Panc1 (cell line): ENCODE measurements at regions not wholly inside any gene's neighbourhood (a gene's known extent, or its start where the extent isn't known, plus 50 kb on each side); places are given as distances from the start of the nearest gene placed in this dataset.

Experiments used
- ATAC-seq: fragments of 200-7000 bp; cut with Tn5 transposase; 2 replicates; pipeline ENCODE4 v1.9.1; 2020; ENCODE audit warnings: mild to moderate bottlenecking, moderate library complexity
- BruUV-seq: library from RNA; stranded (reverse); fragments of 400-500 nt; replicated peaks from 2 replicates; lab custom pipeline; 2021; lab: Mats Ljungman, UMichigan
- CTCF ChIA-PET: fragments of 300-600 bp; sonication (Branson Sonifier 250); formaldehyde crosslinking; loops from one replicate; lab custom pipeline; 2022; ENCODE audit warnings: antibody characterized with exemption; lab: Charles Lee
- POLR2A ChIA-PET: fragments of 300-600 bp; sonication (Branson Sonifier 250); formaldehyde crosslinking; loops from one replicate; lab custom pipeline; 2022; ENCODE audit warnings: antibody characterized with exemption; lab: Charles Lee
- DNase-seq: peaks from one replicate; pipeline ENCODE4 v3.0.0-alpha.2; 2010; ENCODE audit warnings: low read depth, low spot score
- H3K27ac ChIP-seq: 2 replicates; pipeline ENCODE4 v1.5.1; 2011; ENCODE audit warnings: mild to moderate bottlenecking, low read length, inconsistent platforms
- H3K27me3 ChIP-seq: fragments of 200-500 bp; sonication (Bioruptor generic); 2 replicates; pipeline ENCODE4 v1.6.0; 2014; ENCODE audit warnings: low read length, inconsistent platforms; ENCODE audit not compliant: control insufficient read depth, insufficient read depth
- H3K36me3 ChIP-seq: fragments of 200-500 bp; sonication (Bioruptor generic); 2 replicates; pipeline ENCODE4 v1.5.1; 2014; ENCODE audit warnings: inconsistent platforms, mild to moderate bottlenecking, low read length, moderate library complexity; ENCODE audit not compliant: control insufficient read depth, insufficient read depth
- H3K4me1 ChIP-seq: 2 replicates; pipeline ENCODE4 v1.5.1; 2011; ENCODE audit warnings: inconsistent platforms, mild to moderate bottlenecking, low read length, moderate library complexity; ENCODE audit not compliant: control insufficient read depth, insufficient read depth
- H3K4me3 ChIP-seq, 2 experiments: 2 replicates each; pipeline ENCODE4 v1.5.1; 2011 to 2012; ENCODE audit warnings: low read depth in 2 of 2, low read length in 2 of 2, mild to moderate bottlenecking in 2 of 2, inconsistent platforms in 1 of 2, moderate library complexity in 1 of 2
- H3K9me3 ChIP-seq: fragments of 200-500 bp; sonication (Bioruptor generic); 2 replicates; pipeline ENCODE4 v1.5.1; 2014; ENCODE audit warnings: low read depth, mild to moderate bottlenecking, inconsistent platforms, low read length, moderate library complexity; ENCODE audit not compliant: control insufficient read depth, insufficient read depth
- POLR2AphosphoS5 ChIP-seq: IDR thresholded peaks from 2 replicates; pipeline ENCODE4 v1.6.1; 2012; ENCODE audit warnings: mild to moderate bottlenecking, low read depth, low read length, moderate library complexity
- SIN3A ChIP-seq: IDR thresholded peaks from 2 replicates; pipeline ENCODE4 v1.6.1; 2012; ENCODE audit warnings: low read depth, mild to moderate bottlenecking, low read length, moderate library complexity, borderline replicate concordance; ENCODE audit not compliant: insufficient read depth
- TCF7L2 ChIP-seq: IDR thresholded peaks from 2 replicates; pipeline ENCODE4 v1.6.1; 2011; ENCODE audit warnings: mild to moderate bottlenecking, low read depth, low read length, inconsistent platforms
- in situ Hi-C: cut with HindIII; loops from 2 replicates; pipeline ENCODE4 v1.10.0; 2016; ENCODE audit warnings: low sequenced_read_pairs, low pct_unique_long_range_greater_than_20kb
- intact Hi-C: fragments of 100-400 bp; cut with micrococcal nuclease; formaldehyde crosslinking; loops from one replicate; pipeline ENCODE4 v1.10.0; 2022; ENCODE audit not compliant: unreplicated experiment
- TF ChIP-seq, protein P1 (sequence below), 2 experiments: IDR thresholded peaks; 2 replicates each; pipeline ENCODE4 v1.6.1; 2011 to 2012; ENCODE audit warnings: low read depth in 2 of 2, control low read depth in 1 of 2, low read length in 1 of 2, mild to moderate bottlenecking in 1 of 2, moderate library complexity in 1 of 2; ENCODE audit not compliant: insufficient read depth in 1 of 2
- TF ChIP-seq, protein P2 (sequence below): fragments of 450-650 bp; IDR thresholded peaks from 2 replicates; pipeline ENCODE4 v1.5.1; 2017; ENCODE audit warnings: mild to moderate bottlenecking

DNA sequence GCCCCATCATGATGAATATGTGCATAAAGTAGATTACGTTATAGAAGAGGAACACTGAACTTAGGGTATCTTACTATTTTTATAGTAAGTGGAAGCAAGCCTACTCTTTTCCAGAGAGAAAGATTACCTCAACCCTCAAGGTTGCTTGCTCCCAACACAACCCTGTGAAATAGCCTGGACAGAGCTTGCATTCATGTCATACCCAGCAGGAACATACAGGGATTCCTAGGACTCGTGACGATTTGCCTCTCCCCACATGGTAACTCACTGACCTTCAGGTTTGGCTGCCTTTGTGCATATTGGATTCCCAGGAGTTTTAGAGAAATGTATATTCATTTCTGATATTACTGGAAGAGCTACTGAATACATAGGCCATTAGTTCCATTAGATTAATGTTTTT, 80.5 kb downstream of the BLTP1 start:
- no peak for DNase-seq
- Histone ChIP-seq H3K27ac (no peak overlapping the region), H3K4me1 (no peaks in the 10 kb centered on the region), H3K36me3 (0 out of 2 replicates have a peak, but pooled peaks cover 2% of the 10 kb centered on the region), H3K9me3 (no peaks in the 10 kb centered on the region), H3K27me3 (no peaks in the 10 kb centered on the region), H3K4me3 (no peak overlapping the region)
- TF ChIP-seq TCF7L2 (no peak), SIN3A (no peak), POLR2AphosphoS5 (no peak)
- TF ChIP-seq, protein P1, sequence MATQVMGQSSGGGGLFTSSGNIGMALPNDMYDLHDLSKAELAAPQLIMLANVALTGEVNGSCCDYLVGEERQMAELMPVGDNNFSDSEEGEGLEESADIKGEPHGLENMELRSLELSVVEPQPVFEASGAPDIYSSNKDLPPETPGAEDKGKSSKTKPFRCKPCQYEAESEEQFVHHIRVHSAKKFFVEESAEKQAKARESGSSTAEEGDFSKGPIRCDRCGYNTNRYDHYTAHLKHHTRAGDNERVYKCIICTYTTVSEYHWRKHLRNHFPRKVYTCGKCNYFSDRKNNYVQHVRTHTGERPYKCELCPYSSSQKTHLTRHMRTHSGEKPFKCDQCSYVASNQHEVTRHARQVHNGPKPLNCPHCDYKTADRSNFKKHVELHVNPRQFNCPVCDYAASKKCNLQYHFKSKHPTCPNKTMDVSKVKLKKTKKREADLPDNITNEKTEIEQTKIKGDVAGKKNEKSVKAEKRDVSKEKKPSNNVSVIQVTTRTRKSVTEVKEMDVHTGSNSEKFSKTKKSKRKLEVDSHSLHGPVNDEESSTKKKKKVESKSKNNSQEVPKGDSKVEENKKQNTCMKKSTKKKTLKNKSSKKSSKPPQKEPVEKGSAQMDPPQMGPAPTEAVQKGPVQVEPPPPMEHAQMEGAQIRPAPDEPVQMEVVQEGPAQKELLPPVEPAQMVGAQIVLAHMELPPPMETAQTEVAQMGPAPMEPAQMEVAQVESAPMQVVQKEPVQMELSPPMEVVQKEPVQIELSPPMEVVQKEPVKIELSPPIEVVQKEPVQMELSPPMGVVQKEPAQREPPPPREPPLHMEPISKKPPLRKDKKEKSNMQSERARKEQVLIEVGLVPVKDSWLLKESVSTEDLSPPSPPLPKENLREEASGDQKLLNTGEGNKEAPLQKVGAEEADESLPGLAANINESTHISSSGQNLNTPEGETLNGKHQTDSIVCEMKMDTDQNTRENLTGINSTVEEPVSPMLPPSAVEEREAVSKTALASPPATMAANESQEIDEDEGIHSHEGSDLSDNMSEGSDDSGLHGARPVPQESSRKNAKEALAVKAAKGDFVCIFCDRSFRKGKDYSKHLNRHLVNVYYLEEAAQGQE (IDR thresholded peaks at IDR 0.05; ENCODE audit: insufficient read depth in 1 of 2, low read depth in 2 of 2, low read length in 1 of 2) = no peak
- TF ChIP-seq, protein P2, sequence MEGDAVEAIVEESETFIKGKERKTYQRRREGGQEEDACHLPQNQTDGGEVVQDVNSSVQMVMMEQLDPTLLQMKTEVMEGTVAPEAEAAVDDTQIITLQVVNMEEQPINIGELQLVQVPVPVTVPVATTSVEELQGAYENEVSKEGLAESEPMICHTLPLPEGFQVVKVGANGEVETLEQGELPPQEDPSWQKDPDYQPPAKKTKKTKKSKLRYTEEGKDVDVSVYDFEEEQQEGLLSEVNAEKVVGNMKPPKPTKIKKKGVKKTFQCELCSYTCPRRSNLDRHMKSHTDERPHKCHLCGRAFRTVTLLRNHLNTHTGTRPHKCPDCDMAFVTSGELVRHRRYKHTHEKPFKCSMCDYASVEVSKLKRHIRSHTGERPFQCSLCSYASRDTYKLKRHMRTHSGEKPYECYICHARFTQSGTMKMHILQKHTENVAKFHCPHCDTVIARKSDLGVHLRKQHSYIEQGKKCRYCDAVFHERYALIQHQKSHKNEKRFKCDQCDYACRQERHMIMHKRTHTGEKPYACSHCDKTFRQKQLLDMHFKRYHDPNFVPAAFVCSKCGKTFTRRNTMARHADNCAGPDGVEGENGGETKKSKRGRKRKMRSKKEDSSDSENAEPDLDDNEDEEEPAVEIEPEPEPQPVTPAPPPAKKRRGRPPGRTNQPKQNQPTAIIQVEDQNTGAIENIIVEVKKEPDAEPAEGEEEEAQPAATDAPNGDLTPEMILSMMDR = no peak
- intact Hi-C loops (no loop called here), in situ Hi-C loops (no loop called here)
- no TSS peak for BruUV-seq
- POLR2A ChIA-PET = no interaction called here
- CTCF ChIA-PET = no interaction called here
- no peak for ATAC-seq

DNA sequence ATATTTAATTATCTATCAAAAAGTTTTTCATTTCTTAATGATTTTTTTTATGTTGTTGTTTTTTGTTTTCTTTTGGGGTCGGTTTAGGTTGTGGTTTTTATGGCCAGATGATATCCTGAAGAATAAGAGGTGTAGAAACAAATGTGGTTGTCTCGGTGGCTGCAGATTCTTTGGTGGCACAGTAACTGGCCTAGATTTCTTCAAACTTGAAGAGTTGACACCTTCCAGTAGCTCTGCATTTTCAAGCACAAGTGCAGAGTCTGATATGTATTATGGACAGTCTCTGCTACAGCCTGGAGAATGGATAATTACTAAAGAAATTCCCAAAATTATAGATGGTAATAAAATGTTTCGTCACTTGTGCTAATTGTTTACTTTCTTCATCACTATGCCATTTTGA, 82.6 kb downstream of the BLTP1 start:
- H3K27ac ChIP-seq = no peak overlapping the region
- CTCF ChIA-PET = no interaction called here
- peaks cover 2% of the 10 kb centered on the region; the same call in 1 of the 2 replicates for H3K36me3 ChIP-seq
- POLR2A ChIA-PET = no interaction called here
- no peaks in the 10 kb centered on the region for H3K9me3 ChIP-seq
- H3K4me3 ChIP-seq = no peak overlapping the region
- no peaks in the 10 kb centered on the region for H3K4me1 ChIP-seq
- in situ Hi-C loops = no loop called here
- ATAC-seq = no peak
- intact Hi-C loops = no loop called here
- DNase-seq = no peak
- TF ChIP-seq TCF7L2 (no peak), POLR2AphosphoS5 (no peak), SIN3A (no peak)
- TF ChIP-seq, protein P1 (IDR thresholded peaks at IDR 0.05; ENCODE audit: insufficient read depth in 1 of 2, low read depth in 2 of 2, low read length in 1 of 2) = no peak
- TF ChIP-seq, protein P2 = no peak
- BruUV-seq = no TSS peak
- no peaks in the 10 kb centered on the region for H3K27me3 ChIP-seq
